Body of pancreas (tissue), 4 donors: ENCODE measurements at regions not wholly inside any gene's neighbourhood (a gene's known extent, or its start where the extent isn't known, plus 50 kb on each side); places are given as distances from the start of the nearest gene placed in this dataset.

Experiments used
- ATAC-seq: fragments of 150-250 bp; one replicate; pipeline ENCODE4 v1.9.1; 2016
- DNase-seq, 4 donors: peaks; one replicate each; pipeline ENCODE4 v3.0.0-alpha.2; 2019
- H3K27ac ChIP-seq, 4 donors: fragments of 200-600 bp; sonication (generic); 1 replicate in 3 of 4; 2 replicates in 1 of 4; pipeline versions ENCODE4 v1.5.1 to v1.6.1; 2016 to 2019; ENCODE audit warnings: mild to moderate bottlenecking in 1 of 4, mixed read lengths in 1 of 4, moderate library complexity in 1 of 4
- H3K27me3 ChIP-seq, 2 donors: fragments of 200-600 bp; sonication (generic); one replicate each; pipeline ENCODE4 v1.6.0; 2016; ENCODE audit warnings: mild to moderate bottlenecking in 1 of 2
- H3K36me3 ChIP-seq, 2 donors: fragments of 200-600 bp; sonication (generic); replicated peaks in 1 of 2; 2 replicates each; pipeline ENCODE4 v1.5.1; 2016; ENCODE audit warnings: low read depth in 2 of 2; ENCODE audit not compliant: insufficient read depth in 1 of 2
- H3K4me1 ChIP-seq: fragments of 200-600 bp; sonication (generic); one replicate; pipeline ENCODE4 v1.6.0; 2016
- H3K4me3 ChIP-seq, 2 donors: fragments of 200-600 bp; sonication (generic); 1 replicate in 1 of 2; 2 replicates in 1 of 2; pipeline ENCODE4 v1.5.1; 2016 to 2019
- H3K9me3 ChIP-seq, 3 donors: fragments of 200-600 bp; sonication (generic); 1 replicate in 2 of 3; 2 replicates in 1 of 3; pipeline ENCODE4 v1.5.1; 2016
- CTCF ChIP-seq, 7 experiments: fragments of 450-650 bp in 4 of 7; fragments of 200-600 bp in 3 of 7; sonication (generic) in 3 of 7; IDR thresholded peaks; one replicate each; pipeline ENCODE4 v1.5.1; 2016 to 2019; ENCODE audit warnings: antibody characterized with exemption in 7 of 7
- POLR2A ChIP-seq, 3 donors: fragments of 450-650 bp; IDR thresholded peaks; one replicate each; pipeline ENCODE4 v1.6.1; 2016; ENCODE audit warnings: antibody characterized with exemption in 3 of 3, mild to moderate bottlenecking in 2 of 3
- WGBS, 2 donors: methylation state at CpG; one replicate each; pipeline ENCODE4 v1.1.5; 2017; 5-methylcytosine and 5-hydroxymethylcytosine counted together
- intact Hi-C: fragments of 100-400 bp; cut with DNase I; formaldehyde crosslinking; loops from one replicate; pipeline ENCODE4 v1.15.1; 2023

GRCh38 chr1:228863776-228864175, 128.5 kb downstream of the RHOU start:
- Histone ChIP-seq H3K4me1 (peaks cover 45% of the 10 kb centered on the region), H3K9me3 (no peaks in the 10 kb centered on the region), H3K27ac (no peak overlapping the region), H3K27me3 (no peaks in the 10 kb centered on the region), H3K36me3 (no peaks in the 10 kb centered on the region), H3K4me3 (no peak overlapping the region)
- intact Hi-C loops = no loop called here
- TF ChIP-seq CTCF (IDR thresholded peaks at IDR 0.05) (no peak), POLR2A (IDR thresholded peaks at IDR 0.05) (no peak)
- 89 to 93% methylated on average over 7 of the region's 7 CpGs for WGBS, 2 donors
- ATAC-seq = no peak
- no peak for DNase-seq

- DNase-seq (no peak), ATAC-seq (no peak)
- Histone ChIP-seq H3K27me3 (no peaks in the 10 kb centered on the region), H3K36me3 (no peaks in the 10 kb centered on the region), H3K27ac (no peak overlapping the region), H3K4me3 (no peak overlapping the region), H3K9me3 (no peaks in the 10 kb centered on the region), H3K4me1 (peaks cover 31% of the 10 kb centered on the region)
- TF ChIP-seq CTCF (IDR thresholded peaks at IDR 0.05) = no peak
- no peak for TF ChIP-seq POLR2A (IDR thresholded peaks at IDR 0.05)
- intact Hi-C loops = no loop called here
- 90 to 92% methylated on average over 7 of the region's 7 CpGs for WGBS, 2 donors
Observed at GRCh38 chr1:228865627-228866330, 130.5 kb downstream of the RHOU start.

- TF ChIP-seq POLR2A (IDR thresholded peaks at IDR 0.05) (no peak), CTCF (IDR thresholded peaks at IDR 0.05) (no peak)
- WGBS, 2 donors = 82 to 89% methylated on average over 8 to 11 of the region's 11 CpGs
- Histone ChIP-seq H3K4me1 (peaks cover 24% of the 10 kb centered on the region), H3K27ac (no peak overlapping the region), H3K4me3 (no peak overlapping the region), H3K27me3 (no peaks in the 10 kb centered on the region), H3K9me3 (no peaks in the 10 kb centered on the region), H3K36me3 (no peaks in the 10 kb centered on the region)
- ATAC-seq (no peak), DNase-seq (no peak)
- intact Hi-C loops = no loop called here
Observed at GRCh38 chr1:228866468-228866867, 131.2 kb downstream of the RHOU start.

- H3K9me3 ChIP-seq = no peaks in the 10 kb centered on the region
- intact Hi-C loops = no loop called here
- no peaks in the 10 kb centered on the region for H3K36me3 ChIP-seq
- H3K4me1 ChIP-seq = peaks cover 16% of the 10 kb centered on the region
- no peak for TF ChIP-seq POLR2A (IDR thresholded peaks at IDR 0.05)
- TF ChIP-seq CTCF (IDR thresholded peaks at IDR 0.05) = no peak
- no peak for DNase-seq
- 76 to 86% methylated on average over 6 to 7 of the region's 7 CpGs for WGBS, 2 donors
- H3K27ac ChIP-seq = no peak overlapping the region
- H3K4me3 ChIP-seq = no peak overlapping the region
- no peaks in the 10 kb centered on the region for H3K27me3 ChIP-seq
- ATAC-seq = no peak
Observed at GRCh38 chr1:228867108-228867950, 132.1 kb downstream of the RHOU start.
